SU-DHL-6 (cell line): ENCODE measurements at regions not wholly inside any gene's neighbourhood (a gene's known extent, or its start where the extent isn't known, plus 50 kb on each side); places are given as distances from the start of the nearest gene placed in this dataset.
"Not testable (repeated sequence)": the region's sequence is repeated elsewhere in the genome, so short reads cannot be mapped to it uniquely, and the experiment has no call there.

ENCODE experiments used
- H2AFZ ChIP-seq: fragments of 200-600 bp; sonication (generic); 2 replicates; pipeline ENCODE4 v1.6.1; 2014; ENCODE audit warnings: low read depth, mild to moderate bottlenecking, moderate library complexity, mixed read lengths, antibody characterized with exemption, low read length; ENCODE audit not compliant: severe bottlenecking
- H3F3A ChIP-seq: fragments of 200-600 bp; shearing (Covaris generic); 2 replicates; pipeline ENCODE4 v1.6.0; 2016; ENCODE audit warnings: antibody characterized with exemption, mild to moderate bottlenecking; ENCODE audit not compliant: insufficient read depth
- H3K27ac ChIP-seq: fragments of 200-600 bp; sonication (generic); 2 replicates; pipeline ENCODE4 v1.5.1; 2016; ENCODE audit warnings: low read depth, mild to moderate bottlenecking, low read length, moderate library complexity, mixed read lengths
- H3K27me3 ChIP-seq: fragments of 200-600 bp; sonication (generic), shearing (Covaris generic); 2 replicates; pipeline ENCODE4 v1.6.0; 2014; ENCODE audit warnings: mild to moderate bottlenecking, low read length
- H3K36me3 ChIP-seq: fragments of 200-600 bp; sonication (generic); 2 replicates; pipeline ENCODE4 v1.6.1; 2014; ENCODE audit warnings: mild to moderate bottlenecking, low read length, mixed read lengths
- H3K4me2 ChIP-seq: fragments of 300-600, 200-600 bp; shearing (Covaris generic), sonication (generic); 2 replicates; pipeline ENCODE4 v1.6.0; 2014; ENCODE audit warnings: low read length, low read depth, mild to moderate bottlenecking; ENCODE audit not compliant: poor library complexity, severe bottlenecking
- H3K4me3 ChIP-seq: fragments of 200-600 bp; sonication (generic); 2 replicates; pipeline ENCODE4 v1.5.1; 2014; ENCODE audit warnings: antibody characterized with exemption, low read length, mild to moderate bottlenecking, mixed read lengths; ENCODE audit not compliant: insufficient read depth, poor library complexity, severe bottlenecking
- H3K79me2 ChIP-seq: fragments of 200-600 bp; sonication (generic); 2 replicates; pipeline ENCODE4 v1.6.1; 2014; ENCODE audit warnings: mild to moderate bottlenecking, low read length, moderate library complexity; ENCODE audit not compliant: insufficient read depth
- H3K9ac ChIP-seq: fragments of 200-600 bp; sonication (generic); 2 replicates; pipeline ENCODE4 v1.7.0; 2014; ENCODE audit warnings: mild to moderate bottlenecking, low read length
- H3K9me2 ChIP-seq: fragments of 200-600 bp; sonication (generic); replicated peaks from 2 replicates; pipeline ENCODE4 v1.6.1; 2014; ENCODE audit warnings: low read length; ENCODE audit not compliant: insufficient read depth
- H3K9me3 ChIP-seq: fragments of 200-600 bp; sonication (generic); 2 replicates; pipeline ENCODE4 v1.6.1; 2014; ENCODE audit warnings: low read length, mixed read lengths; ENCODE audit not compliant: insufficient read depth
- H4K20me1 ChIP-seq: fragments of 200-600 bp; sonication (generic); 2 replicates; pipeline ENCODE4 v1.6.1; 2014; ENCODE audit warnings: low read depth, mild to moderate bottlenecking, antibody characterized with exemption, low read length, moderate library complexity, mixed read lengths
- CTCF ChIP-seq: fragments of 200-600 bp; sonication (generic); IDR thresholded peaks from one replicate; pipeline ENCODE4 v1.5.1; 2017; ENCODE audit warnings: antibody characterized with exemption, mild to moderate bottlenecking, low read length, moderate library complexity; ENCODE audit not compliant: insufficient read depth, poor library complexity, severe bottlenecking
- EZH2phosphoT487 ChIP-seq: fragments of 200-600 bp; sonication (generic), shearing (Covaris generic); conservative IDR thresholded peaks from 2 replicates; pipeline ENCODE4 v1.6.1; 2018; ENCODE audit warnings: mild to moderate bottlenecking, antibody characterized with exemption, low read length, moderate library complexity, mixed read lengths

- not testable (repeated sequence) for H3K9me3 ChIP-seq, H3K79me2 ChIP-seq, H3F3A ChIP-seq, H2AFZ ChIP-seq, H3K36me3 ChIP-seq, H4K20me1 ChIP-seq, H3K9ac ChIP-seq, H3K27me3 ChIP-seq, H3K27ac ChIP-seq, H3K4me2 ChIP-seq, H3K4me3 ChIP-seq, H3K9me2 ChIP-seq
Observed at GRCh38 chr13:24981181-24981803, 114.6 kb upstream of the PABPC3 start.

GRCh38 chr13:24982333-24982999 lies 113.5 kb upstream of the PABPC3 start:
- no peaks in the 10 kb centered on the region for H3K36me3 ChIP-seq
- H4K20me1 ChIP-seq, result no peaks in the 10 kb centered on the region
- H3K9ac ChIP-seq, result no peak overlapping the region
- no peaks in the 10 kb centered on the region for H3K9me3 ChIP-seq
- no peak overlapping the region for H3K4me3 ChIP-seq
- H3K79me2 ChIP-seq, result no peaks in the 10 kb centered on the region
- H3K27me3 ChIP-seq, result no peaks in the 10 kb centered on the region
- H3K9me2 ChIP-seq, result no peaks in the 10 kb centered on the region
- TF ChIP-seq EZH2phosphoT487, result no peak
- TF ChIP-seq CTCF, result no peak
- no peak overlapping the region for H3K27ac ChIP-seq
- no peaks in the 10 kb centered on the region for H3F3A ChIP-seq
- no peak overlapping the region for H3K4me2 ChIP-seq
- no peak overlapping the region for H2AFZ ChIP-seq

GRCh38 chr13:24983094-24983493 lies 112.8 kb upstream of the PABPC3 start:
- H3K9ac ChIP-seq, result no peak overlapping the region
- H3K9me2 ChIP-seq, result no peaks in the 10 kb centered on the region
- TF ChIP-seq EZH2phosphoT487, result no peak
- H3K36me3 ChIP-seq, result no peaks in the 10 kb centered on the region
- no peaks in the 10 kb centered on the region for H3F3A ChIP-seq
- H3K4me3 ChIP-seq, result no peak overlapping the region
- H3K27ac ChIP-seq, result no peak overlapping the region
- H2AFZ ChIP-seq, result no peak overlapping the region
- H3K27me3 ChIP-seq, result no peaks in the 10 kb centered on the region
- no peaks in the 10 kb centered on the region for H3K79me2 ChIP-seq
- H4K20me1 ChIP-seq, result no peaks in the 10 kb centered on the region
- no peaks in the 10 kb centered on the region for H3K9me3 ChIP-seq
- no peak overlapping the region for H3K4me2 ChIP-seq

GRCh38 chr13:24984134-24984533 lies 111.8 kb upstream of the PABPC3 start:
- Histone ChIP-seq H3K9me3 (no peaks in the 10 kb centered on the region), H3F3A (no peaks in the 10 kb centered on the region), H3K9ac (no peak overlapping the region), H3K4me3 (no peak overlapping the region), H2AFZ (no peak overlapping the region), H3K27me3 (no peaks in the 10 kb centered on the region), H3K79me2 (no peaks in the 10 kb centered on the region), H3K36me3 (no peaks in the 10 kb centered on the region), H3K9me2 (no peaks in the 10 kb centered on the region), H3K27ac (no peak overlapping the region), H4K20me1 (no peaks in the 10 kb centered on the region), H3K4me2 (no peak overlapping the region)
- no peak for TF ChIP-seq EZH2phosphoT487
- no peak for TF ChIP-seq CTCF
